IMR-90 (cell line): ENCODE measurements at regions not wholly inside any gene's neighbourhood (a gene's known extent, or its start where the extent isn't known, plus 50 kb on each side); places are given as distances from the start of the nearest gene placed in this dataset.

Experiments used
- ATAC-seq: fragments of 200-7000 bp; cut with Tn5 transposase; 2 replicates; pipeline ENCODE4 v1.9.1; 2020; ENCODE audit warnings: low read depth, mild to moderate bottlenecking, moderate library complexity
- BruUV-seq: library from RNA; stranded (reverse); fragments of 400-500 nt; replicated peaks from 2 replicates; lab custom pipeline; 2021; lab: Mats Ljungman, UMichigan
- CTCF ChIA-PET: fragments of 300-600 bp; formaldehyde crosslinking; extraction: SDS; loops from one replicate; lab custom pipeline; 2021; ENCODE audit warnings: antibody characterized with exemption; lab: Yijun Ruan, JAX
- POLR2A ChIA-PET: fragments of 300-600 bp; sonication (Branson Sonifier 250); formaldehyde crosslinking; loops from one replicate; lab custom pipeline; 2022; ENCODE audit warnings: antibody characterized with exemption; ENCODE audit not compliant: unreplicated experiment; lab: Charles Lee
- DNase-seq: peaks from one replicate; pipeline ENCODE4 v3.0.0; 2013
- H2AFZ ChIP-seq: replicated peaks from 2 replicates; pipeline ENCODE3; 2013; ENCODE audit warnings: low read length, mild to moderate bottlenecking; ENCODE audit not compliant: poor library complexity
- H2AK5ac ChIP-seq: 2 replicates; pipeline ENCODE4 v1.6.1; 2013; ENCODE audit warnings: low read depth, low read length, inconsistent platforms
- H2AK9ac ChIP-seq: replicated peaks from 2 replicates; pipeline ENCODE3; 2013; ENCODE audit warnings: mild to moderate bottlenecking, low read depth, low read length, moderate library complexity; ENCODE audit not compliant: poor library complexity
- H2BK120ac ChIP-seq: 2 replicates; pipeline ENCODE4 v1.6.1; 2013; ENCODE audit warnings: low read depth, low read length, inconsistent platforms
- H2BK15ac ChIP-seq: 3 replicates; pipeline ENCODE4 v1.6.1; 2013; ENCODE audit warnings: low read depth, low read length, inconsistent platforms
- H2BK20ac ChIP-seq: 2 replicates; pipeline ENCODE4 v1.6.1; 2013; ENCODE audit warnings: low read depth, mild to moderate bottlenecking, inconsistent platforms, low read length, moderate library complexity
- H2BK5ac ChIP-seq: 2 replicates; pipeline ENCODE4 v1.6.1; 2013; ENCODE audit warnings: mild to moderate bottlenecking, low read depth, low read length, inconsistent platforms; ENCODE audit not compliant: poor library complexity, severe bottlenecking
- H3K14ac ChIP-seq: replicated peaks from 2 replicates; pipeline ENCODE4 v1.6.1; 2013; ENCODE audit warnings: low read depth, low read length, inconsistent platforms
- H3K18ac ChIP-seq: 2 replicates; pipeline ENCODE4 v1.6.1; 2013; ENCODE audit warnings: low read depth, low read length, control low read depth
- H3K23ac ChIP-seq: 2 replicates; pipeline ENCODE4 v1.6.1; 2013; ENCODE audit warnings: low read depth, low read length, inconsistent platforms
- H3K27ac ChIP-seq: 2 replicates; pipeline ENCODE4 v1.5.1; 2013; ENCODE audit warnings: mild to moderate bottlenecking, control low read depth, low read length; ENCODE audit not compliant: insufficient read depth
- H3K27me3 ChIP-seq: 2 replicates; pipeline ENCODE4 v1.6.1; 2013; ENCODE audit warnings: low read length; ENCODE audit not compliant: control insufficient read depth, insufficient read depth
- H3K36me3 ChIP-seq: 2 replicates; pipeline ENCODE4 v1.6.1; 2013; ENCODE audit warnings: low read length, mixed read lengths; ENCODE audit not compliant: control insufficient read depth, insufficient read depth
- H3K4ac ChIP-seq: 2 replicates; pipeline ENCODE4 v1.6.1; 2013; ENCODE audit warnings: low read depth, low read length, inconsistent platforms
- H3K4me1 ChIP-seq: 2 replicates; pipeline ENCODE4 v1.6.1; 2013; ENCODE audit warnings: low read length, mixed read lengths; ENCODE audit not compliant: control insufficient read depth, insufficient read depth
- H3K4me2 ChIP-seq: 2 replicates; pipeline ENCODE4 v1.6.1; 2013; ENCODE audit warnings: low read depth, mild to moderate bottlenecking, control low read depth, low read length, moderate library complexity
- H3K4me3 ChIP-seq: 2 replicates; pipeline ENCODE4 v1.5.1; 2013; ENCODE audit warnings: low read depth, mild to moderate bottlenecking, control low read depth, low read length, moderate library complexity; ENCODE audit not compliant: insufficient read depth
- H3K56ac ChIP-seq: 2 replicates; pipeline ENCODE4 v1.6.1; 2013; ENCODE audit warnings: low read length, inconsistent platforms; ENCODE audit not compliant: insufficient read depth; ENCODE audit errors: extremely low read depth
- H3K79me1 ChIP-seq, 2 experiments: 2 replicates each; pipeline ENCODE4 v1.6.1; 2013; ENCODE audit warnings: low read length in 2 of 2, inconsistent platforms in 1 of 2, low read depth in 1 of 2
- H3K9ac ChIP-seq: 2 replicates; pipeline ENCODE4 v1.6.1; 2013; ENCODE audit warnings: low read depth, low read length, control low read depth
- H3K9me1 ChIP-seq: 2 replicates; pipeline ENCODE4 v1.6.1; 2013; ENCODE audit warnings: low read length, inconsistent platforms; ENCODE audit not compliant: insufficient read depth
- H3K9me3 ChIP-seq: 2 replicates; pipeline ENCODE4 v1.6.1; 2013; ENCODE audit warnings: low read length; ENCODE audit not compliant: control insufficient read depth, insufficient read depth
- H4K20me1 ChIP-seq: 2 replicates; pipeline ENCODE4 v1.6.1; 2013; ENCODE audit warnings: low read length, inconsistent platforms; ENCODE audit not compliant: insufficient read depth
- H4K5ac ChIP-seq: 2 replicates; pipeline ENCODE4 v1.6.1; 2013; ENCODE audit warnings: mild to moderate bottlenecking, low read depth, low read length, control low read depth
- H4K8ac ChIP-seq, 2 experiments: 2 replicates each; pipeline ENCODE4 v1.6.1; 2013; ENCODE audit warnings: low read depth in 2 of 2, low read length in 2 of 2, control low read depth in 1 of 2, inconsistent platforms in 1 of 2
- H4K91ac ChIP-seq: 2 replicates; pipeline ENCODE4 v1.6.1; 2013; ENCODE audit warnings: low read depth, low read length, inconsistent platforms; ENCODE audit not compliant: insufficient read depth
- CHD1 ChIP-seq: IDR thresholded peaks from 2 replicates; pipeline ENCODE4 v1.6.1; 2012; ENCODE audit warnings: low read depth, low read length, improper control_type of control experiment
- CTCF ChIP-seq: conservative IDR thresholded peaks from 2 replicates; pipeline ENCODE4 v1.5.1; 2012; ENCODE audit warnings: mild to moderate bottlenecking, low read depth, low read length, improper control_type of control experiment
- WGBS, 2 experiments: methylation state at CpG; one replicate each; pipeline versions ENCODE4 v1.1.5 to v1.1.7; 2013; ENCODE audit warnings: missing lambda C conversion rate in 2 of 2; ENCODE audit not compliant: insufficient read length in 1 of 2; ENCODE audit errors: extremely low coverage in 2 of 2; 5-methylcytosine and 5-hydroxymethylcytosine counted together
- dilution Hi-C: fragments of 300-500 bp; cut with HindIII; formaldehyde crosslinking; loops from one replicate; pipeline ENCODE4 v1.14.3; 2018; ENCODE audit warnings: low sequenced_read_pairs; ENCODE audit not compliant: unreplicated experiment
- in situ Hi-C: fragments of 300-500 bp; cut with MboI; formaldehyde crosslinking; loops from 3 replicates; pipeline ENCODE4 v1.14.3; 2019; ENCODE audit warnings: low sequenced_read_pairs, inconsistent platforms, mixed read lengths
- intact Hi-C: fragments of 100-400 bp; cut with micrococcal nuclease; formaldehyde crosslinking; loops from 2 replicates; pipeline ENCODE4 v1.10.0; 2022
- TF ChIP-seq, protein P1 (sequence below): fragments of 150-350 bp; IDR thresholded peaks from 2 replicates; pipeline ENCODE4 v1.6.1; 2017; ENCODE audit warnings: mild to moderate bottlenecking, antibody characterized with exemption, low read length, low read depth

DNA sequence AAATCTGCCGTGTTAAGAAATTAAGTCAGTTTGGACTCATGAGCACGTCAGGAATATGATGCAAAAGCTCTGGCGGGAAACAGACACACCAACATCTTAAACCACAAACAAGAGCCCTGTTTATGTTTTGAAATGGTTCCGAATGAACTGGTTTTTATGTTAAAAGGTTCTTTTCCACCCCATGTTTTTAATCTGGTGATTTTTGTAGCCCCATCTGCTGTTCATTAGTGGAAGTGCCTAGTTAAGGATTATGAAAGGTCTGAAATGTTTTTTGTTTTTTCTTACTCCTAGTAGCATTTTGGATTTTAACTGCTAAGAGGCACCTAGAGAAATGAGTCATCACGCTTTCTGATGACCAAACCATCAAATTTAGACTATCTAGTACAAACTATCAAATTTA is 404.1 kb upstream of the MKI67 start:
- Histone ChIP-seq H3K14ac (no peak overlapping the region), H4K8ac (no peak overlapping the region), H2AFZ (no peak overlapping the region), H3K9me3 (peaks cover 30% of the 10 kb centered on the region), H3K4ac (no peak overlapping the region), H3K23ac (no peak overlapping the region), H2AK9ac (no peak overlapping the region), H3K4me1 (no peaks in the 10 kb centered on the region), H2AK5ac (no peak overlapping the region), H4K5ac (no peak overlapping the region), H3K4me2 (no peak overlapping the region), H3K9ac (no peak overlapping the region), H3K4me3 (no peak overlapping the region), H3K27ac (no peak overlapping the region), H4K20me1 (no peaks in the 10 kb centered on the region), H2BK5ac (no peak overlapping the region), H3K9me1 (no peaks in the 10 kb centered on the region), H3K79me1 (no peaks in the 10 kb centered on the region), H3K56ac (no peak overlapping the region), H4K91ac (no peak overlapping the region), H3K36me3 (no peaks in the 10 kb centered on the region), H2BK20ac (no peak overlapping the region), H3K27me3 (no peaks in the 10 kb centered on the region), H2BK120ac (no peak overlapping the region), H2BK15ac (no peak overlapping the region), H3K18ac (no peak overlapping the region)
- DNase-seq = no peak
- WGBS, 2 experiments = no CpG with 5 or more reads among the region's 5 CpGs
- TF ChIP-seq, protein P1, sequence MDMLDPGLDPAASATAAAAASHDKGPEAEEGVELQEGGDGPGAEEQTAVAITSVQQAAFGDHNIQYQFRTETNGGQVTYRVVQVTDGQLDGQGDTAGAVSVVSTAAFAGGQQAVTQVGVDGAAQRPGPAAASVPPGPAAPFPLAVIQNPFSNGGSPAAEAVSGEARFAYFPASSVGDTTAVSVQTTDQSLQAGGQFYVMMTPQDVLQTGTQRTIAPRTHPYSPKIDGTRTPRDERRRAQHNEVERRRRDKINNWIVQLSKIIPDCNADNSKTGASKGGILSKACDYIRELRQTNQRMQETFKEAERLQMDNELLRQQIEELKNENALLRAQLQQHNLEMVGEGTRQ = no peak
- TF ChIP-seq CTCF = peak; percentile 11; the same call in 1 of the 2 replicates
- TF ChIP-seq CHD1 = no peak
- dilution Hi-C loops (no loop called here), intact Hi-C loops (loop anchor here (10.0 kb wide), 1 partner anchor 266 kb away; no protein-coding TSS in a partner anchor), in situ Hi-C loops (no loop called here)
- ChIA-PET CTCF (no interaction called here), POLR2A (no interaction called here)
- BruUV-seq = no TSS peak
- no peak for ATAC-seq
